GM19239 (cell line): ENCODE measurements at regions not wholly inside any gene's neighbourhood (a gene's known extent, or its start where the extent isn't known, plus 50 kb on each side); places are given as distances from the start of the nearest gene placed in this dataset.
"Not testable (repeated sequence)": the region's sequence is repeated elsewhere in the genome, so short reads cannot be mapped to it uniquely, and the experiment has no call there.

Source experiments
- DNase-seq: peaks from one replicate; pipeline ENCODE4 v3.0.0; 2011; ENCODE audit warnings: low spot score; ENCODE audit not compliant: insufficient read length
- FAIRE-seq: peaks from 2 replicates; lab custom pipeline; 2011; peaks lifted over from hg19 to GRCh38; lab: Jason Lieb, UNC

GRCh38 chr4:111323916-111324315 is 701.0 kb upstream of the PITX2 start:
- no peak for FAIRE-seq

GRCh38 chr4:111326450-111326849 is 703.6 kb upstream of the PITX2 start:
- FAIRE-seq (no peak), DNase-seq (no peak)

More at GRCh38 chr4:111323916-111324315, 701.0 kb upstream of the PITX2 start:
- DNase-seq: no peak

DNA sequence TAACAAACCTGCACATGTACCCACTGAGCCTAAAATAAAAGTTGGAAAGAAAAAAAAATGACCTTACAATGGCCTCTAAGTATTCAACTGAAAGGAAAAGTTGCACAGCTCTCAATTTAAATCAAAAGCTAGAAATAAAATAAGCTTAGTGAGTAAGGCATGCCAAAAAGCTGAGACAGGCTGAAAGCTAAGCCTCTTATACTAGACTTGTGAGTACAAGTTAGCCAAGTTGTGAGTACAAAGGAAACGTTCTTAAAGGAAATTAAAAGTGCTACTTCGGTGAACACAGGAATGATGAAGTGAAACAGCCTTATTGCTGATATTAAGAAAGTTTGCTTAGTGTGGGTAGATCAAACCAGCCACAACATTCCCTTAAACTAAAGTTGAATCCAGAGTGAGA is 707.9 kb upstream of the PITX2 start:
- DNase-seq: no peak
- no peak for FAIRE-seq

DNA sequence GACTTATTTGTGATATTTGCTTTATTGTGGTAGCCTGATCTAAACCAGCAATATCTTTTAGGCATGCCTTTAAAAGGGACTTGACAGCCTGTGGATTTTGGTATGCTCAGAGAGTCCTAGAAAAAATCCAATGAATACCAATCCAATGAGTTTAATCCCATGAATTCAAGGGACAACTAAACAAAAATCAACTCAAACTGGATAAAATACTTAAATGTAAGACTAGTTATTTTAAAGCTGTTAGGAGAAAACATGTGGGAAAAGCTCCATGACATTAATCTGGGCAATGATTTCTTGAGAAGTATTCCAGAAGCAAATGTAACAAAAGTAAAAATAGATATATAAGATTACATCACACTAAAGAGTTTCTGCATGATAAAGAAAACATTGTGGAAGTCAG is 711.5 kb upstream of the PITX2 start:
- no peak for FAIRE-seq
- DNase-seq: no peak

- not testable (repeated sequence) for FAIRE-seq, DNase-seq
Observed at GRCh38 chr4:111337186-111337876, 714.5 kb upstream of the PITX2 start.

GRCh38 chr4:111359602-111360001 is 736.7 kb upstream of the PITX2 start:
- FAIRE-seq (no peak), DNase-seq (no peak)

DNA sequence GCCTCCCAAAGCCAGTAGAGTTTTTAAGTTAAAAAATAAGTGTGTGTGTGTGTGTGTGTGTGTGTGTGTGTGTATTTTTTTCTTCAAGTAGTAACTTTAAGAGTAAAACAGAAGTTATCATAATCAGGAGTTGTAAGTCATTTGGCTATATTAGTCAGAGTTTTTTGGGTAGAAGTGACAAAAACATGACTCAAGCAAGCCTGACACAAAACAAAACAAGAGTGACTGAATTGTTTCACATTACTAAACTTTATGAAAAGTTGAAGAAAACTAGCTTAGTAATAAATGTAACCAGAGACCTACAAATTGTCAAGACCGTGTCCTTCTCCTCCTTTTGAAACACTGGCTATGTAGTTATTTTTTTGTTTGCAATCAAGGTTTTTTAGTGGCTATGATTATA is 738.0 kb upstream of the PITX2 start:
- FAIRE-seq (no peak), DNase-seq (no peak)

DNA sequence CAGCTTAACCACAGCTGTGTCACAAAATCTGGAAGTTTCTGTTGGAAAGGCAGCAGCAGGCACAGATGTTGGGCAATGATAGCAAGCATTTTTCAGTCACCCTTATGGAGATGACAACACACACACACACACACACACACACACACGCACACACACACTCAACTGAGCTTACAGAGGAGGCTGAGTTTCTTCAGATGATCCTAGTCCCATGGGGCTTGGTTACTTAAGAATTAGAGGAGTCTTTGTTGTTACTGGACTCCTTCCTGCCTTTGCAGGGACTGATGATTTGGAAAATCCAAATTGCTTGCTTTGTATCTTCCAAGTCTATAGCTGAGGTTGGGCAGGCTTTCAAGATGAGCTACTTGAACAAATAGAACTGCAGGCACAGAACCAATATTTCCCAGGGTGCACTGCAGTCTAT is 740.1 kb upstream of the PITX2 start:
- FAIRE-seq: no peak
- DNase-seq: no peak

DNA sequence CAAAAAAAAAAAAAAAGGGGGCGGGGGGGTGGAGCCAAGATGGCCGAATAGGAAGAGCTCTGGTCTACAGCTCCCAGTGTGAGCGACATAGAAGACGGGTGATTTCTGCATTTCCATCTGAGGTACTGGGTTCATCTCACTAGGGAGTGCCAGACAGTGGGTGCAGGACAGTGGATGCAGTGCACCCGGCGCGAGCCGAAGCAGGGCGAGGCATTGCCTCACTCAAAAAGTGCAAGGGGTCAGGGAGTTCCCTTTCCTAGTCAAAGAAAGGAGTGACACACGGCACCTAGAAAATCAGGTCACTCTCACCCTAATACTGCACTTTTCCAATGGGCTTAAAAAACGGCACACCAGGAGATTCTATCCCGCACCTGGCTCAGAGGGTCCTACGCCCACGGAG is 755.0 kb upstream of the PITX2 start:
- not testable (repeated sequence) for FAIRE-seq, DNase-seq

DNA sequence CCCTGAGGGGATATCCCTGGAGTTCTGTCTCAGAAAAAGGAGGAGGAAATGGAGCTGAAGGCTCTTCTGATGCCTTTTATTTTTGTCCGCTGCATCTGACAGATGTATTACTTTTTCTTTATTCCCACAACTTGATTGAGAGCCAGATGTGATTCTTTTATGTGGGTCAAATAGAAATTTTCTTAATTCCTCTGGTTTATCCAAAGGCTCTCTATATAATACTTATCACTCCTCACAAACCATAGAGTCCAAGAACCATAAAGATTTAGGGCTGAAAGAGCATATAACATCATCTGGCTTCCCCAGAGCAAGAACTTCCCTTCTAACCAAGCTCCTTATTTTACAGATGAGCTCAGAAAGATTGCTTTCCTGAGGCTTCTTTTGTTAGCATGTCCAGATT is 756.7 kb upstream of the FAM241A start:
- FAIRE-seq: no peak

GRCh38 chr4:111391829-111392228 is 753.4 kb upstream of the FAM241A start:
- no peak for FAIRE-seq
- no peak for DNase-seq

More for the DNA sequence above, 756.7 kb upstream of the FAM241A start:
- DNase-seq: no peak

- no peak for FAIRE-seq
Observed at GRCh38 chr4:111393781-111394180, 751.5 kb upstream of the FAM241A start.

GRCh38 chr4:111398906-111399330 is 746.3 kb upstream of the FAM241A start:
- FAIRE-seq: no peak
- DNase-seq: no peak

More at GRCh38 chr4:111393781-111394180, 751.5 kb upstream of the FAM241A start:
- no peak for DNase-seq

DNA sequence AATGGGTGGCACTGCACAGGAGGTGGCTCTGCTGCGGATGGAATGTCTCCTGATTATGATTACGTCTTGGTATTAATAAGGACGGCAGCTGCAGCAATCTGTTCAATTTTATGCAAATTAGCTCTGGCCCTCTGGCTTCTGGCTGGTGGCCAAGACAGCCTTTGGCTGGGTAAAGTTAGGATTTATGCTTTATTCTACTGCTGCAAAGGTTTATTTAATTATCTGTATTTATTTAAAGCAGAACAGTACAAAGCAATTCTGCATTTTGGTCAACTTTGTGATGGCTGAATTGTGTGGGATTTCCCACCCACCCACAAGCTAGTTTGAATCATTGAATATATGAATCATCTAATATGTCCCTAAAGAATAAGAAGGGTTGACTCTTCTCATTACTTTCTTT is 745.6 kb upstream of the FAM241A start:
- DNase-seq (no peak), FAIRE-seq (no peak)

- FAIRE-seq: no peak
- no peak for DNase-seq
Observed at GRCh38 chr4:111400741-111401140, 744.5 kb upstream of the FAM241A start.

- FAIRE-seq (no peak), DNase-seq (no peak)
Observed at GRCh38 chr4:111404673-111405072, 740.6 kb upstream of the FAM241A start.

DNA sequence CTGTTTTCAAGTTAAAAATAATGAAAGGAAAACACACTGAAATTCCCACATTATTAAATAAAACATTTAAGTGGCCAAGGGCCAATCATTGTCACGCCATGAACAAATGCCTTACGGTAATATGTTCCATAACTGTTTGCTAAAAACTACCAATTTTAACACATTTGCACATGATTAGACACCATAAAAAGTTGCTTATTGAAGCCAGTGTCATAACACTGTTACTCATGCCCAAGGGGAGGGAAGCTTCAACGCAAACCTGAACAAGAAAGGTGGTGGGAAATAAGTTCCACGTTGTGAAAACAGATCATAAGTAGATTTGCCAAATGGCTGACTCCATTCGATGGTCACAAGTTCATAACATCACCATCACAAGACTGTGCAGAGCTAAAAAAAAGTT is 739.3 kb upstream of the FAM241A start:
- FAIRE-seq: no peak
- DNase-seq: no peak

DNA sequence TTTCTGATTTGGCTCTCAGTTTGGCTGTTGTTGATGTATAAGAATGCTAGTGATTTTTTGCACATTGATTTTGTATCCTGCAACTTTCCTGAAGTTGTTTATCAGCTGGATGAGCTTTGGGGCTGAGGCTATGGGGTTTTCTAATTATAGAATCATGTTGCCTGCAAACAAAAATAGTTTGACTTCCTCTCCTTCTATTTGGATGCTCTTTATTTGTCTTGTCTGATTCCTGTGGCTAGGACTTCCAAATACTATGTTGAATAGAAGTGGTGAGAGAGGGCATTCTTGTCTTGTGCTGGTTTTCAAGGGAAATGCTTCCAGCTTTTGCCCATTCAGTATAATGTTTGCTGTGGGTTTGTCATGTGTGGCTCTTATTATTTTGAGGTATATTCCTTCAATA is 734.7 kb upstream of the FAM241A start:
- FAIRE-seq: no peak
- DNase-seq: no peak

DNA sequence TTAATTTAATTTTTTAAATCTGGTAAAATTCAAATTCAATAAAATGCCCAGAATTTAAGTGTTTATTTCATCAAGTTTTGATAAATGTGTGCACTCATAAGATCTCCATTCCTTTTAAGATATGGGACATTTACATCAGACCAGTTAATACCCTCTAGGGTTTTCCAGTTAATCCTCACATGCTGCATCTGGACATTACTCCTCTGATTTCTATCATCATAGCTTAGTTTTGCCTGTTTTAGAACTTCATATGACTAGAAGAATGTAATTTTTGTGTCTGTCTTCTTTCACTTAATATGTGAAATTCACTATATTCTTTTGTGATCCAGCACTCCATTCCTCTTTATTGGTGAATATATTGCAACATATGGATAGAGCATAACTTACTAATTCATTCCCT is 727.7 kb upstream of the FAM241A start:
- DNase-seq (no peak), FAIRE-seq (no peak)

DNA sequence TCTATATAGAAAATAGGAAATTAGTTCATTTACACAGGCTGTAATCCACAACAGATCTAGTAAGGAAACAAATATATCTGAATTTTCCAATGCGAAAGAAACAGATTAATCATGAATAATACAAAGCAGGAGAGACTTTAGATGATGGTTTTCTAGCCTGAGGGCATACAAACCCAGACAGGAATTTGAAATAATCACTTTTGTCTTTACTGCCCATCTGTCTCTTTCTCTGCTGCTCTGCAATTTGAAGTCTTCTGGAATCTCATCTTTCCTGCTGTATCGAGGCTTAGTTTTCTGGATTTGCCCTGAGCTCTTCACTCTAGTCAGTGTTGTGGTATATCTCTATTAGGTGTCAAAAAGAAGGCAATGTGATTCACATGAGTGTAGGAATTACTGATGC is 711.8 kb upstream of the FAM241A start:
- FAIRE-seq (no peak), DNase-seq (no peak)

DNA sequence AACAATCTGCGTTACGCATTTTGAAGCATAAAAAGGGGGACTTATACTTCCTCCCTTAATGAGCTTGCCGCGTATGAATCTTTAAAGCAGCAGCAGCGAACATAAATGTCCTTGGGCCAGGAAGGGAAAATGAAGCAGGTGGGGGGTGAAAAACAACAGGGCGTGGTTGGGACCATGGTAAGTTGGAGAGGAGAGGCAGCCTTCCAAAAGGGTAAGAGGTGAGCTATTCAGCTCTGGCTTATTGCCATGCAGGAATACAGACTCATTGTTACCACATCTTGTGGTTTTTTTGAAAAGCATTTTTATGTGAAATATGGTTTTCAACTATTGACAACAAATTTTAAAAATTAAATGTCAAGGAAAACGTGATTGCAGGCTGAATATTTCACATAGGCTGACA is 710.7 kb upstream of the FAM241A start:
- no peak for FAIRE-seq
- no peak for DNase-seq

DNA sequence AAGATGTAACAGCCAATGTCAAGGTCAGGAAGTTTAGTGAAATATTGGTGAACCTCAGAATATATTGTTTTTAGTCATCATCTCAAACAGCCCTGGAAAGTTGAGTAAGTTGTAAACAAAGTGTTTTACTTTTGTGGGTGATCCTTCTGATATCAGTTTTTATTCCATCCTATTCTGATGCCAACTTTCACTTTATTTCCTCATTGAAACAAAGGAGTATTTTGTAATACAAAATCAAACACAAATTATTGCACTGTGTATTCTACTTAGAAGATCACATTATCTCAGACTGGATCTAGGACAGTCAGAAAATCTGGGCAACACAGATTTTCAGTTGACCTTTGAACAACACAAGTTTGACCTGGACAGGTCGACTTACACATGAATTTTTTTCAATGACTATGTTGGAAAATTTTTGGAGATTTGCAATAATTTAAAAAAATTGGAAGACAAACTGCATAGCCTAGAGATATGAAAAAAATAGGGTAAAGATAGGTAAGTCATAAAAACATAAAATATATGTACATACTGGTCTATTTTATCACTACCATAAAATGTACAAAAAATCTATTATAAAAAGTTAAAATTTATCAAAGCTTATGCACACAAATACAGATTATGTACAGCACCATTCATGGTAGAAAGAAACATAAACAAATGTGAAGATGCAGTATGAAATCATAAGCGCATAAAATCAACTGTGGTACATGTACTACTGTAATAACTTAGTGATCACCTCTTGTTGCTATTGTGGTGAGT is 709.1 kb upstream of the FAM241A start:
- FAIRE-seq (no peak), DNase-seq (no peak)
